ENCODE measurements at regions not wholly inside any gene's neighbourhood (a gene's known extent, or its start where the extent isn't known, plus 50 kb on each side); places are given as distances from the start of the nearest gene placed in this dataset.

DNA sequence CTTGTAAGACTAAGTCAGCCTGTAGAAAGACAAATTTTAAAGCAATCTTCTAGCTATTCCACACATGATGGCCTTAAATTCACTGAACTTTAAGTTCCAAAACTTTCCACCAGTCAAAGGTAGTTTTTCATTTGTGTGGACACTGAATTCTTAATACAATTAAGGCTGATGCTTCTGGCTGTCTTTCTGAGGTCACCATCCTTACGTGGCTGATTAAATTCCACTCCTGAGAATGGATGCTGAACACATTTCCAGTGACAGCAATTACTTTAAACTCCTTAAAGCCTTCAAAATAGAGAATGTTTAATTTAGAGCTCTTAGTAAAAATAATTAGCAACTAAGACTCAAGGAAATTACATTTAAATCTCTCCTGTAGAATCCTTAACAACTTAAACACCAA lies 142.6 kb upstream of the COL1A2 start (continued):
- TF ChIP-seq, protein P1, sequence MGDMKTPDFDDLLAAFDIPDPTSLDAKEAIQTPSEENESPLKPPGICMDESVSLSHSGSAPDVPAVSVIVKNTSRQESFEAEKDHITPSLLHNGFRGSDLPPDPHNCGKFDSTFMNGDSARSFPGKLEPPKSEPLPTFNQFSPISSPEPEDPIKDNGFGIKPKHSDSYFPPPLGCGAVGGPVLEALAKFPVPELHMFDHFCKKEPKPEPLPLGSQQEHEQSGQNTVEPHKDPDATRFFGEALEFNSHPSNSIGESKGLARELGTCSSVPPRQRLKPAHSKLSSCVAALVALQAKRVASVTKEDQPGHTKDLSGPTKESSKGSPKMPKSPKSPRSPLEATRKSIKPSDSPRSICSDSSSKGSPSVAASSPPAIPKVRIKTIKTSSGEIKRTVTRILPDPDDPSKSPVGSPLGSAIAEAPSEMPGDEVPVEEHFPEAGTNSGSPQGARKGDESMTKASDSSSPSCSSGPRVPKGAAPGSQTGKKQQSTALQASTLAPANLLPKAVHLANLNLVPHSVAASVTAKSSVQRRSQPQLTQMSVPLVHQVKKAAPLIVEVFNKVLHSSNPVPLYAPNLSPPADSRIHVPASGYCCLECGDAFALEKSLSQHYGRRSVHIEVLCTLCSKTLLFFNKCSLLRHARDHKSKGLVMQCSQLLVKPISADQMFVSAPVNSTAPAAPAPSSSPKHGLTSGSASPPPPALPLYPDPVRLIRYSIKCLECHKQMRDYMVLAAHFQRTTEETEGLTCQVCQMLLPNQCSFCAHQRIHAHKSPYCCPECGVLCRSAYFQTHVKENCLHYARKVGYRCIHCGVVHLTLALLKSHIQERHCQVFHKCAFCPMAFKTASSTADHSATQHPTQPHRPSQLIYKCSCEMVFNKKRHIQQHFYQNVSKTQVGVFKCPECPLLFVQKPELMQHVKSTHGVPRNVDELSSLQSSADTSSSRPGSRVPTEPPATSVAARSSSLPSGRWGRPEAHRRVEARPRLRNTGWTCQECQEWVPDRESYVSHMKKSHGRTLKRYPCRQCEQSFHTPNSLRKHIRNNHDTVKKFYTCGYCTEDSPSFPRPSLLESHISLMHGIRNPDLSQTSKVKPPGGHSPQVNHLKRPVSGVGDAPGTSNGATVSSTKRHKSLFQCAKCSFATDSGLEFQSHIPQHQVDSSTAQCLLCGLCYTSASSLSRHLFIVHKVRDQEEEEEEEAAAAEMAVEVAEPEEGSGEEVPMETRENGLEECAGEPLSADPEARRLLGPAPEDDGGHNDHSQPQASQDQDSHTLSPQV (IDR thresholded peaks at IDR 0.05): no peak
- TF ChIP-seq, protein P2, sequence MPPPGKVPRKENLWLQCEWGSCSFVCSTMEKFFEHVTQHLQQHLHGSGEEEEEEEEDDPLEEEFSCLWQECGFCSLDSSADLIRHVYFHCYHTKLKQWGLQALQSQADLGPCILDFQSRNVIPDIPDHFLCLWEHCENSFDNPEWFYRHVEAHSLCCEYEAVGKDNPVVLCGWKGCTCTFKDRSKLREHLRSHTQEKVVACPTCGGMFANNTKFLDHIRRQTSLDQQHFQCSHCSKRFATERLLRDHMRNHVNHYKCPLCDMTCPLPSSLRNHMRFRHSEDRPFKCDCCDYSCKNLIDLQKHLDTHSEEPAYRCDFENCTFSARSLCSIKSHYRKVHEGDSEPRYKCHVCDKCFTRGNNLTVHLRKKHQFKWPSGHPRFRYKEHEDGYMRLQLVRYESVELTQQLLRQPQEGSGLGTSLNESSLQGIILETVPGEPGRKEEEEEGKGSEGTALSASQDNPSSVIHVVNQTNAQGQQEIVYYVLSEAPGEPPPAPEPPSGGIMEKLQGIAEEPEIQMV (tag; conservative IDR thresholded peaks at IDR 0.05; ENCODE audit: low read depth): no peak
- no peak for TF ChIP-seq ZNF707 (CRISPR knock-in tag; conservative IDR thresholded peaks at IDR 0.05)

DNA sequence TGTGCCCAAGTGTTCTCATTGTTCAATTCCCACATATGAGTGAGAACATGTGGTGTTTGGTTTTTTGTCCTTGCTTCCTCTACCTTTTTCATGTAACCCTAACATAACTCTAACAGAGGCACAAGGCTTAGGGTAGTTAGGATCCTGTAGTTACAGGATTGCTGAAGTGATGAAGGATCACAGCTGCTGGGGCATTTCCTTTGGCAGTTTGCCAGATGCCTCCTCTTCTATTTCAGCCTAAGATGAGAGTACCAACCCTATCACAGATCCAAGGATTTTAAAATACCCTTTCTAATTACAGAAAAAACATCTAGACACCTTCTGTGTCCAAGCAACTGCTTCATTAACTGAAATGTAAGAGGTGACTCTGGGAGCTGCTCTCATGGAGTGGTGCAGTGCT lies 141.7 kb upstream of the COL1A2 start:
- in situ Hi-C loops (cut with MboI) (no loop called here), intact Hi-C loops (cut with micrococcal nuclease) (no loop called here)
- ATAC-seq (no peak), FAIRE-seq (no peak), DNase-seq (ENCODE audit: extremely low read depth in 1 of 4, low spot score in 3 of 4) (no peak)
- ChIA-PET CTCF (ENCODE audit: low intra/inter-chr PET ratio) (no interaction called here), POLR2A (no interaction called here)
- H3K27me3 ChIP-seq (ENCODE audit: control insufficient read depth in 2 of 2, insufficient read depth in 2 of 2, low read length in 2 of 2): no peaks in the 10 kb centered on the region
- H3K27ac ChIP-seq (ENCODE audit: extremely low read depth, low read depth, low read length): no peak overlapping the region
- H3K4me1 ChIP-seq (replicated peaks in 1 of 2; ENCODE audit: control insufficient read depth in 2 of 2, insufficient read depth in 2 of 2, low read length in 2 of 2): no peaks in the 10 kb centered on the region
- TF ChIP-seq KDM4B (IDR thresholded peaks at IDR 0.05; ENCODE audit: borderline replicate concordance in 2 of 2, low read depth in 1 of 2) (no peak), PCBP2 (IDR thresholded peaks at IDR 0.05; ENCODE audit: low read depth, low read length, poor library complexity, severe bottlenecking) (no peak), NFIC (IDR thresholded peaks at IDR 0.05) (peak; percentile 78), FOXA1 (IDR thresholded peaks at IDR 0.05; ENCODE audit: borderline replicate concordance) (no peak), NFIX (CRISPR knock-in tag; IDR thresholded peaks at IDR 0.05; ENCODE audit: low read depth) (peak; percentile 48), FUS (optimal IDR thresholded peaks at IDR 0.05; ENCODE audit: low read depth, low read length) (no peak)
- no peaks in the 10 kb centered on the region for H3K9me3 ChIP-seq (replicated peaks; ENCODE audit: control insufficient read depth, insufficient read depth, low read depth, low read length)
- no peaks in the 10 kb centered on the region for H3K36me3 ChIP-seq (ENCODE audit: control insufficient read depth, insufficient read depth, low read length)
- no peak overlapping the region for H3K9ac ChIP-seq (ENCODE audit: insufficient read depth in 1 of 2, low read depth in 2 of 2, low read length in 2 of 2)
- H3K4me3 ChIP-seq: no peak overlapping the region
- no peaks in the 10 kb centered on the region for H3K79me2 ChIP-seq (ENCODE audit: control insufficient read depth, insufficient read depth, low read length)
- no peak overlapping the region for H2AFZ ChIP-seq (ENCODE audit: low read depth, low read length)
- H4K20me1 ChIP-seq (replicated peaks; ENCODE audit: control insufficient read depth, insufficient read depth, low read length): no peaks in the 10 kb centered on the region
- H3K9me1 ChIP-seq (ENCODE audit: control insufficient read depth, insufficient read depth, low read length): no peaks in the 10 kb centered on the region
- BruUV-seq (replicated peaks): no TSS peak
- no peak overlapping the region for H3K4me2 ChIP-seq (ENCODE audit: insufficient read depth, low read length)
